GM12864 (cell line): ENCODE measurements at regions not wholly inside any gene's neighbourhood (a gene's known extent, or its start where the extent isn't known, plus 50 kb on each side); places are given as distances from the start of the nearest gene placed in this dataset.

Source experiments
- DNase-seq: peaks from one replicate; pipeline ENCODE4 v3.0.0-alpha.2; 2011; ENCODE audit warnings: low read depth
- H3K4me3 ChIP-seq: 2 replicates; pipeline ENCODE4 v1.5.1; 2011; ENCODE audit warnings: mild to moderate bottlenecking, low read depth, low read length, control low read depth
- CTCF ChIP-seq: IDR thresholded peaks from 2 replicates; pipeline ENCODE4 v1.5.1; 2011; ENCODE audit warnings: low read depth, mild to moderate bottlenecking, moderate library complexity, low read length, control low read depth, inconsistent platforms; ENCODE audit errors: missing control alignments

- TF ChIP-seq CTCF = no peak
- no peak for DNase-seq
- no peak overlapping the region for H3K4me3 ChIP-seq
Measured at GRCh38 chr6:74997646-74998045, 208.2 kb downstream of the COL12A1 start.

GRCh38 chr6:74993136-74993535 lies 212.7 kb downstream of the COL12A1 start:
- TF ChIP-seq CTCF = no peak
- no peak for DNase-seq
- no peak overlapping the region for H3K4me3 ChIP-seq

GRCh38 chr6:74991573-74992332 lies 214.1 kb downstream of the COL12A1 start:
- H3K4me3 ChIP-seq = no peak overlapping the region
- no peak for DNase-seq
- TF ChIP-seq CTCF = no peak

GRCh38 chr6:74979065-74979766 lies 226.6 kb downstream of the COL12A1 start:
- no peak overlapping the region for H3K4me3 ChIP-seq
- TF ChIP-seq CTCF = no peak
- DNase-seq = no peak

GRCh38 chr6:74976701-74977100 lies 229.2 kb downstream of the COL12A1 start:
- TF ChIP-seq CTCF = no peak
- H3K4me3 ChIP-seq = no peak overlapping the region
- no peak for DNase-seq

- no peak for TF ChIP-seq CTCF
- no peak overlapping the region for H3K4me3 ChIP-seq
- no peak for DNase-seq
Measured at GRCh38 chr6:74976026-74976425, 229.8 kb downstream of the COL12A1 start.
